PC-3 (cell line): ENCODE measurements at regions not wholly inside any gene's neighbourhood (a gene's known extent, or its start where the extent isn't known, plus 50 kb on each side); places are given as distances from the start of the nearest gene placed in this dataset.

ENCODE experiments used
- ATAC-seq: fragments of 200-7000 bp; cut with Tn5 transposase; 2 replicates; pipeline ENCODE4 v1.9.1; 2020; ENCODE audit warnings: mild to moderate bottlenecking, moderate library complexity
- BruUV-seq: library from RNA; stranded (reverse); fragments of 400-500 nt; replicated peaks from 2 replicates; lab custom pipeline; 2021; lab: Mats Ljungman, UMichigan
- CTCF ChIA-PET: fragments of 300-600 bp; sonication (Branson Sonifier 250); formaldehyde crosslinking; loops from one replicate; lab custom pipeline; 2022; ENCODE audit warnings: antibody characterized with exemption; lab: Charles Lee
- POLR2A ChIA-PET: fragments of 300-600 bp; sonication (Branson Sonifier 250); formaldehyde crosslinking; loops from one replicate; lab custom pipeline; 2022; ENCODE audit warnings: antibody characterized with exemption; ENCODE audit not compliant: unreplicated experiment; lab: Charles Lee
- DNase-seq: peaks from one replicate; pipeline ENCODE4 v3.0.0-alpha.2; 2015
- H2AFZ ChIP-seq: fragments of 300-600 bp; sonication (generic); 2 replicates; pipeline ENCODE4 v1.6.0; 2016; ENCODE audit warnings: antibody characterized with exemption, low read length
- H3F3A ChIP-seq: fragments of 300-600 bp; sonication (generic); one replicate; pipeline ENCODE4 v1.6.0; 2017; ENCODE audit warnings: antibody characterized with exemption, low read length, control low read depth, mild to moderate bottlenecking; ENCODE audit not compliant: unreplicated experiment
- H3K27ac ChIP-seq: fragments of 300-600 bp; sonication (generic); 2 replicates; pipeline ENCODE4 v1.5.1; 2016; ENCODE audit warnings: mild to moderate bottlenecking, low read length
- H3K27me3 ChIP-seq: fragments of 300-600 bp; sonication (generic); 2 replicates; pipeline ENCODE4 v1.6.1; 2016; ENCODE audit warnings: low read length, mixed read lengths
- H3K36me3 ChIP-seq: fragments of 300-600 bp; sonication (generic); 2 replicates; pipeline ENCODE4 v1.6.1; 2016; ENCODE audit warnings: low read depth, mixed run types, low read length, mixed read lengths
- H3K4me1 ChIP-seq: fragments of 300-600 bp; sonication (generic); 2 replicates; pipeline ENCODE4 v1.5.1; 2016; ENCODE audit warnings: low read length; ENCODE audit not compliant: insufficient read depth
- H3K4me2 ChIP-seq: fragments of 300-600 bp; sonication (generic); 2 replicates; pipeline ENCODE4 v1.6.0; 2016; ENCODE audit warnings: low read length
- H3K4me3 ChIP-seq: fragments of 300-600 bp; sonication (generic); 2 replicates; pipeline ENCODE4 v1.5.1; 2016; ENCODE audit warnings: mild to moderate bottlenecking, low read length, mixed read lengths
- H3K79me2 ChIP-seq: fragments of 300-600 bp; sonication (generic); 2 replicates; pipeline ENCODE4 v1.6.1; 2017; ENCODE audit warnings: low read length, mixed read lengths
- H3K9ac ChIP-seq: fragments of 300-600 bp; sonication (generic); 2 replicates; pipeline ENCODE4 v1.6.0; 2016; ENCODE audit warnings: mild to moderate bottlenecking, low read length
- H3K9me2 ChIP-seq: fragments of 300-600 bp; sonication (generic); replicated peaks from 2 replicates; pipeline ENCODE4 v1.6.1; 2016; ENCODE audit warnings: mixed run types, low read length, mixed read lengths
- H3K9me3 ChIP-seq: fragments of 300-600 bp; sonication (generic); 2 replicates; pipeline ENCODE4 v1.6.1; 2016; ENCODE audit warnings: low read length, mixed read lengths
- H4K20me1 ChIP-seq: fragments of 300-600 bp; sonication (generic); 2 replicates; pipeline ENCODE4 v1.6.1; 2016; ENCODE audit warnings: low read length, mixed read lengths
- CTCF ChIP-seq: fragments of 300-600 bp; sonication (generic); conservative IDR thresholded peaks from 2 replicates; pipeline ENCODE4 v1.5.1; 2017; ENCODE audit warnings: antibody characterized with exemption, low read depth, mild to moderate bottlenecking, low read length
- EZH2 ChIP-seq: fragments of 300-600 bp; sonication (generic); IDR thresholded peaks from one replicate; pipeline ENCODE4 v1.6.1; 2017; ENCODE audit warnings: antibody characterized with exemption, mild to moderate bottlenecking, low read length; ENCODE audit not compliant: unreplicated experiment
- EZH2phosphoT487 ChIP-seq: fragments of 300-600 bp; sonication (generic); IDR thresholded peaks from 2 replicates; pipeline ENCODE4 v1.6.1; 2018; ENCODE audit warnings: mild to moderate bottlenecking, antibody characterized with exemption, low read length, borderline replicate concordance
- intact Hi-C: fragments of 100-400 bp; cut with micrococcal nuclease; formaldehyde crosslinking; loops from 2 replicates; pipeline ENCODE4 v1.9.0; 2023

- intact Hi-C loops = no loop called here
- no peaks in the 10 kb centered on the region for H3F3A ChIP-seq
- no peaks in the 10 kb centered on the region for H3K9me3 ChIP-seq
- H2AFZ ChIP-seq = no peak overlapping the region
- ChIA-PET CTCF (no interaction called here), POLR2A (no interaction called here)
- peaks cover 51% of the 10 kb centered on the region; the same call in 1 of the 2 replicates for H3K27me3 ChIP-seq
- H3K79me2 ChIP-seq = no peaks in the 10 kb centered on the region
- no peaks in the 10 kb centered on the region for H4K20me1 ChIP-seq
- H3K9me2 ChIP-seq = no peaks in the 10 kb centered on the region
- no peaks in the 10 kb centered on the region for H3K4me1 ChIP-seq
- no TSS peak for BruUV-seq
- H3K9ac ChIP-seq = no peak overlapping the region
- ATAC-seq = no peak
- no peak overlapping the region for H3K4me2 ChIP-seq
- no peak overlapping the region for H3K27ac ChIP-seq
- H3K4me3 ChIP-seq = no peak overlapping the region
- H3K36me3 ChIP-seq = no peaks in the 10 kb centered on the region
- DNase-seq = no peak
- TF ChIP-seq EZH2phosphoT487 (no peak), CTCF (no peak), EZH2 (no peak)
Measured at GRCh38 chr11:112748252-112748651, 213.0 kb upstream of the NCAM1 start.

GRCh38 chr11:112748713-112749543 lies 212.3 kb upstream of the NCAM1 start:
- CTCF ChIA-PET = no interaction called here
- H3K4me2 ChIP-seq = no peak overlapping the region
- POLR2A ChIA-PET = no interaction called here
- ATAC-seq = no peak
- no TSS peak for BruUV-seq
- H3K27me3 ChIP-seq = peaks cover 51% of the 10 kb centered on the region; the same call in 1 of the 2 replicates
- no peak overlapping the region for H3K4me3 ChIP-seq
- H3K27ac ChIP-seq = no peak overlapping the region
- intact Hi-C loops = no loop called here
- no peaks in the 10 kb centered on the region for H3K36me3 ChIP-seq
- no peak for TF ChIP-seq EZH2
- TF ChIP-seq CTCF = no peak
- TF ChIP-seq EZH2phosphoT487 = no peak
- no peaks in the 10 kb centered on the region for H3K9me3 ChIP-seq
- DNase-seq = no peak
- no peaks in the 10 kb centered on the region for H3F3A ChIP-seq
- no peaks in the 10 kb centered on the region for H3K79me2 ChIP-seq
- no peak overlapping the region for H2AFZ ChIP-seq
- no peak overlapping the region for H3K9ac ChIP-seq
- no peaks in the 10 kb centered on the region for H3K4me1 ChIP-seq
- no peaks in the 10 kb centered on the region for H4K20me1 ChIP-seq
- H3K9me2 ChIP-seq = no peaks in the 10 kb centered on the region

- no peak for ATAC-seq
- ChIA-PET POLR2A (no interaction called here), CTCF (no interaction called here)
- Histone ChIP-seq H3K36me3 (no peaks in the 10 kb centered on the region), H3K9me2 (no peaks in the 10 kb centered on the region), H3K79me2 (no peaks in the 10 kb centered on the region), H3K4me3 (no peak overlapping the region), H4K20me1 (no peaks in the 10 kb centered on the region), H3K9ac (no peak overlapping the region), H3F3A (no peaks in the 10 kb centered on the region), H2AFZ (no peak overlapping the region), H3K27me3 (peaks cover 43% of the 10 kb centered on the region; the same call in 1 of the 2 replicates), H3K9me3 (no peaks in the 10 kb centered on the region), H3K4me2 (no peak overlapping the region), H3K27ac (no peak overlapping the region), H3K4me1 (no peaks in the 10 kb centered on the region)
- no peak for DNase-seq
- intact Hi-C loops = no loop called here
- TF ChIP-seq EZH2phosphoT487 (no peak), CTCF (no peak), EZH2 (no peak)
- BruUV-seq = no TSS peak
Measured at GRCh38 chr11:112751329-112751728, 209.9 kb upstream of the NCAM1 start.
